GM06990 (cell line): ENCODE measurements at regions not wholly inside any gene's neighbourhood (a gene's known extent, or its start where the extent isn't known, plus 50 kb on each side); places are given as distances from the start of the nearest gene placed in this dataset.
"Not testable (repeated sequence)": the region's sequence is repeated elsewhere in the genome, so short reads cannot be mapped to it uniquely, and the experiment has no call there.

ENCODE experiments used
- DNase-seq: peaks from one replicate; pipeline ENCODE4 v3.0.0-alpha.2; 2011; ENCODE audit not compliant: insufficient read length; ENCODE audit errors: extremely low read depth
- H3K27me3 ChIP-seq: replicated peaks from 2 replicates; pipeline ENCODE4 v1.6.0; 2011; ENCODE audit warnings: low read length; ENCODE audit not compliant: control insufficient read depth, insufficient read depth
- H3K36me3 ChIP-seq: 2 replicates; pipeline ENCODE4 v1.5.1; 2011; ENCODE audit warnings: low read length; ENCODE audit not compliant: control insufficient read depth, insufficient read depth
- H3K4me3 ChIP-seq: replicated peaks from 2 replicates; pipeline ENCODE4 v1.5.1; 2011; ENCODE audit warnings: low read depth, mild to moderate bottlenecking, control low read depth, low read length
- TF ChIP-seq, protein P1 (sequence below): IDR thresholded peaks from 2 replicates; pipeline ENCODE4 v1.5.1; 2011; ENCODE audit warnings: low read length, control low read depth, mild to moderate bottlenecking, inconsistent platforms; ENCODE audit not compliant: insufficient read depth, poor library complexity, severe bottlenecking

DNA sequence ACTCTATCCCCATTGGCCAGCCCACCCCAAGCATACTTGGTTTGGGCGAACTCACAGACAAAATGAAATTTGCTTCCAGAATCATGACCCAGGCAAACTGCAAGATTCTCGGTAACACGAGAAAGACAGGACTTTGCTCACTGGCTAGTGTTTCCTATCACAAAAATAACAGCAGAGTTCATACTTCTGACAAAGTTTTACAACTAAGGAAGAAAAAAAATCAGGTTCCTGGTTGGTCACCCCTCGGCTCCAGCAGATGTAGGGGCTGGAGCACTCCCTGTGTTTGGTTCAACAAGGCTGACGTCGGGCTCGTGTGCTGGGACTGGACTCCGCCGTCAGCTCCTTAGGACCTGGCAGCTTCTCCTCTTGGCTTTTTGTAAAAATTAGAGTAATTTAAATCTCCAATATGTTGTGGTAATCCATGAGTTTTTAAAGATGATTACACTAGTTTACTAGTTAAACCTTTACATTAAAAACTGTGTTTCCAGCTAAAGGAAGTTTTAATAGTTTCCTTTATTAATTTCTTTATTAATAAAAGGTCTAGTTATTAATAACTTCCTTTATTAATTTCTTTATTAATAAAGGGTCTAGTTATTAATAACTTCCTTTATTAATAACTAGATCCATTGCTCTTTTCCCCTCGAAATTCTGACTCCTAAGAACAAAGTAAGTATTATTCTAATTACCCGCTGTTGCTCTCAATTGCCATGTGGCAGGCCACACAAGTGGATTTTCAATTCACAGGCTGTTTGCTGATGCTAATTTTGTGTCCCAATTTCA lies 115.6 kb upstream of the RNF32 start:
- TF ChIP-seq, protein P1, sequence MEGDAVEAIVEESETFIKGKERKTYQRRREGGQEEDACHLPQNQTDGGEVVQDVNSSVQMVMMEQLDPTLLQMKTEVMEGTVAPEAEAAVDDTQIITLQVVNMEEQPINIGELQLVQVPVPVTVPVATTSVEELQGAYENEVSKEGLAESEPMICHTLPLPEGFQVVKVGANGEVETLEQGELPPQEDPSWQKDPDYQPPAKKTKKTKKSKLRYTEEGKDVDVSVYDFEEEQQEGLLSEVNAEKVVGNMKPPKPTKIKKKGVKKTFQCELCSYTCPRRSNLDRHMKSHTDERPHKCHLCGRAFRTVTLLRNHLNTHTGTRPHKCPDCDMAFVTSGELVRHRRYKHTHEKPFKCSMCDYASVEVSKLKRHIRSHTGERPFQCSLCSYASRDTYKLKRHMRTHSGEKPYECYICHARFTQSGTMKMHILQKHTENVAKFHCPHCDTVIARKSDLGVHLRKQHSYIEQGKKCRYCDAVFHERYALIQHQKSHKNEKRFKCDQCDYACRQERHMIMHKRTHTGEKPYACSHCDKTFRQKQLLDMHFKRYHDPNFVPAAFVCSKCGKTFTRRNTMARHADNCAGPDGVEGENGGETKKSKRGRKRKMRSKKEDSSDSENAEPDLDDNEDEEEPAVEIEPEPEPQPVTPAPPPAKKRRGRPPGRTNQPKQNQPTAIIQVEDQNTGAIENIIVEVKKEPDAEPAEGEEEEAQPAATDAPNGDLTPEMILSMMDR, result no peak
- no peaks in the 10 kb centered on the region; the same call in 1 of the 2 replicates for H3K27me3 ChIP-seq
- no peaks in the 10 kb centered on the region for H3K36me3 ChIP-seq
- no peak for DNase-seq
- no peak overlapping the region for H3K4me3 ChIP-seq

DNA sequence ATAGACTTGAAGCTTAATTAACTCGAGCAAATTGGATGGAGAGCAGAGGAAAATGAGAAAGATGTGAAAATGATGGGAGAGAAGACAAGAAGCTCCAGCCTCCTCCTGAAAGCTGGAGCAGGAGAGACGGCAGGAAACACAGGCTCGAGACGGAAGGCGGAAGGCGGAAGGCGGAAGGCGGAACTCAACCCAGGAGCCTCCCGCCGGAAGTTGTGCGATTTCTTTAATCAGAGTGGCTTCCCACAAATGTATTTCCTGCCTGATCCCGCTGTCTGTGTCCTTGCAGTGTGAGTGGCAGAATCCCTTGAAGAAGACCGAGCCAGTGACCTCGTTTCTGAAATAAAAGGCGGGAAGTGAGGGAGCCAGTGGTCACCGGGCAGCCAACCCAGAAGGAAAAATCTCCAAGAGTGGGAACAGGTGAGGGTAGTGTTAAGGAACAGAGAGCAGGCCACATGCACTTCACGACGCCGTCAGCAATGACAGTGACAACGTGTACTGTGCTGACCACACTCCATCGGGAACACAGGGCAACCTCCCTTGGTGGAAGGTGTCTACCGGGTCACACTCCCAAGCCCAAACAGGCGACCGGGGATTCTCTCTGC lies 117.0 kb upstream of the RNF32 start:
- TF ChIP-seq, protein P1, result no peak
- H3K36me3 ChIP-seq, result no peaks in the 10 kb centered on the region
- no peak overlapping the region for H3K4me3 ChIP-seq
- H3K27me3 ChIP-seq, result no peaks in the 10 kb centered on the region; the same call in 1 of the 2 replicates
- DNase-seq, result no peak

DNA sequence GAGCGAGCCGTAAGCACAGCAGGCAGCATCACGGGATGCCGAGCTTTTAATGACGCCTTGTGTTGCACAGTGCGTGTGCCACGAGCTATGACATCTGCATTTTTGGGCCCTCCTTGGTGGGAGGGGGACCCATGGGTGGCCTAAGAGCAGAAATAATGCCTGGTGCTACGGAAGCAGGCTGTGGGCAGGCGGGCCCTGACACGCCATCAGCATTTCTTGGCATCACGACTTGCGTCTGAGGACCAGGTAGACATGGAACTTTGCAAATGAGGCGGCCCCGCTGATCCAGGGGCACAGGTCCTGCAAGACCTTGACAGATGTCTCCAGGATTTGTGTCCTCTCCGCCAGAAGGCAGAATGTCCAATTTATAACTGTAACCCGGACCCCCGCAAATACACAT lies 117.8 kb upstream of the RNF32 start:
- no peak for DNase-seq
- TF ChIP-seq, protein P1, result no peak
- no peak overlapping the region for H3K4me3 ChIP-seq
- no peaks in the 10 kb centered on the region; the same call in 1 of the 2 replicates for H3K27me3 ChIP-seq
- no peaks in the 10 kb centered on the region for H3K36me3 ChIP-seq

DNA sequence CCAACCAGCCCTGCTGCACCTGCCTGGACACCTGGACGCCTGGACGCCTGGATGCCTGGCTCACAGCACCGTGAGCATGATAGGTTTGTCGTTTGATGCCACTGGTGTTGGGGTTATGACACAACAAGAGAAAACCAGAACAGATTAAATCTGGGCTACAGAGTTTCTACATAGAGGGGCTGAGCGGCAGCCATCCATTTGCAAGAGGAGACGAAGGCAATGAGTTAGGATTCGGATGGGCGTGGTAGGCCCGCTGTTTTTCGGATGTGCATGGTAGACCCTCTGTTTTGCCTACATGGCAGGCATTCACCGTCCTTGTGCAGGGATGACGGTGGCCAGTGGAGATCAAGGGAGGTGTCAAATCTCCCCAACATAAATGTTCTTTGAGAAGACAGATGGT lies 121.5 kb upstream of the RNF32 start:
- TF ChIP-seq, protein P1, result no peak
- H3K36me3 ChIP-seq, result no peaks in the 10 kb centered on the region
- H3K4me3 ChIP-seq, result no peak overlapping the region
- H3K27me3 ChIP-seq, result no peaks in the 10 kb centered on the region
- DNase-seq, result no peak

DNA sequence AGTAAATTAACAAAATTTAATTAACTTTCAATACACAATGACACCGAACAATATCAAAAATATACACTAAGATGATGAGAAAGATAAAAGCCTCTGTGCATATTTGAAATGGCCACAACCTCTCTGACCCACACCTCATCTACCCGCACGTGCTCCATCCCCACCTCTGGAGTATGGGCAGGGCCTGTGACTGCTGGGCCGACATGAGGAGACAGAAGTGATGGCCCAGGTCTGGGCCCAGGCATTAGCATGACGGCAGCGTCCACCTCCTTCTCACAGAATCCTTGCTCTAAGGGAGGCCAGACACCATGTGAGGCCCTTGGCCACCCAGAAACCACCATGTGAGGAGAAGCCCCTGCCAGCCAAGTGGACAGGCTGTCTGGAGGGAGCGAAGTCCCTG lies 122.1 kb upstream of the RNF32 start:
- Histone ChIP-seq H3K4me3 (no peak overlapping the region), H3K27me3 (no peaks in the 10 kb centered on the region), H3K36me3 (no peaks in the 10 kb centered on the region)
- DNase-seq, result no peak
- TF ChIP-seq, protein P1, result no peak

DNA sequence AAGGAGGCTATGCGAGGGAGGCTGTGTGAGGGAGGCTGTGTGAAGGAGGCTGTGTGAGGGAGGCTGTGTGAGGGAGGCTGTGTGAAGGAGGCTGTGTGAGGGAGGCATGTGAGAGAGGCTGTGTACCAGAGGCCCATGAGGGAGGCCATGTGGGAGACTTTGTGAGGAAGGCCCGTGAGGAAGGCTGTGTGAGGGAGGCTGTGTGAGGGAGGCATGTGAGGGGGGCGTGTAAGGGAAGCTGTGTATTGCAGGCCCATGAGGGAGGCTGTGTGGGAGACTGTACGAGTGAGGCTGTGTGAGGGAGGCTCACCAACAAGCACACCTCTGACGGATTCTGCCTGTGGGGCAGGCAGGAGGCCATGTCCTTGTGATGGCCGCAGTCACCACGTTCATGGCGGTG lies 122.7 kb upstream of the RNF32 start:
- not testable (repeated sequence) for DNase-seq

More for the DNA sequence above, 122.7 kb upstream of the RNF32 start:
- H3K4me3 ChIP-seq, H3K27me3 ChIP-seq, H3K36me3 ChIP-seq: not testable (repeated sequence)
